NCI-H460 (cell line): ENCODE measurements at regions not wholly inside any gene's neighbourhood (a gene's known extent, or its start where the extent isn't known, plus 50 kb on each side); places are given as distances from the start of the nearest gene placed in this dataset.
A peak's percentile ranks its signal among the peaks of the same experiment; 100 is the strongest.
"Not testable (repeated sequence)": the region's sequence is repeated elsewhere in the genome, so short reads cannot be mapped to it uniquely, and the experiment has no call there.

Source experiments
- DNase-seq: peaks from one replicate; pipeline ENCODE4 v3.0.0-alpha.2; 2016; ENCODE audit warnings: low read depth; ENCODE audit errors: extremely low read depth
- small RNA-seq, 2 experiments: library from RNA; depleted of rRNA; stranded (forward); fragments of <200 nt; gene quantifications; one replicate each; pipeline ENCODE3, GENCODE V24; 2014

- DNase-seq, result no peak
These were observed 134.7 kb upstream of the RORB start for GRCh38 chr9:74362423-74362822.

GRCh38 chr9:74366111-74366510 is 131.0 kb upstream of the RORB start:
- DNase-seq, result no peak

- no peak for DNase-seq
These were observed 127.3 kb upstream of the RORB start for GRCh38 chr9:74369844-74370243.

- no peak for DNase-seq
These were observed 123.8 kb upstream of the RORB start for GRCh38 chr9:74373348-74373747.

GRCh38 chr9:74379718-74380117 is 117.4 kb upstream of the RORB start:
- peak; percentile 1 for DNase-seq

GRCh38 chr9:74391816-74392215 is 105.3 kb upstream of the RORB start:
- no peak for DNase-seq

GRCh38 chr9:74403581-74403980 is 93.6 kb upstream of the RORB start:
- DNase-seq, result no peak

GRCh38 chr9:74404620-74405019 is 92.5 kb upstream of the RORB start:
- DNase-seq, result no peak

GRCh38 chr9:74407166-74407565 is 90.0 kb upstream of the RORB start:
- no peak for DNase-seq

GRCh38 chr9:74412236-74412979 is 84.7 kb upstream of the RORB start:
- DNase-seq, result no peak

- no peak for DNase-seq
These were observed 83.3 kb upstream of the RORB start for GRCh38 chr9:74413876-74414275.

GRCh38 chr9:74414325-74414724 is 82.8 kb upstream of the RORB start:
- no peak for DNase-seq

GRCh38 chr9:74415995-74416394 is 81.1 kb upstream of the RORB start:
- no peak for DNase-seq

- not testable (repeated sequence) for DNase-seq
These were observed 72.6 kb upstream of the RORB start for GRCh38 chr9:74424488-74424887.

GRCh38 chr9:74431467-74431866 is 65.7 kb upstream of the RORB start:
- DNase-seq, result no peak

- no peak for DNase-seq
These were observed 53.9 kb upstream of the RORB start for GRCh38 chr9:74443036-74443750.

GRCh38 chr9:74444369-74444768 is 52.8 kb upstream of the RORB start:
- no peak for DNase-seq

Small RNA genes lying in the stretch of these regions (small RNA-seq; reads per million reads assigned to genes)
- gene RNA5SP286, result 0 to 0.12 reads per million in 2 experiments
